ENCODE measurements at regions not wholly inside any gene's neighbourhood (a gene's known extent, or its start where the extent isn't known, plus 50 kb on each side); places are given as distances from the start of the nearest gene placed in this dataset.

- H4K20me1 ChIP-seq (ENCODE audit: control insufficient read depth, extremely low read depth, insufficient read depth, low read length) = no peaks in the 10 kb centered on the region
- no peaks in the 10 kb centered on the region for H3K79me2 ChIP-seq (ENCODE audit: control insufficient read depth, insufficient read depth, low read length)
- FAIRE-seq (peak; percentile 93), DNase-seq (ENCODE audit: low read depth, low spot score) (peak; percentile 38)
- dilution Hi-C loops (cut with MboI; ENCODE audit: extremely low pct_ligation_motif_present, low sequenced_read_pairs) = no loop called here
- TF ChIP-seq EZH2 (IDR thresholded peaks at IDR 0.05; ENCODE audit: low read length) (no peak), CTCF (optimal IDR thresholded peaks at IDR 0.05 in 1 of 3, IDR thresholded peaks at IDR 0.05 in 1 of 3, conservative IDR thresholded peaks at IDR 0.05 in 1 of 3; ENCODE audit: extremely low read depth in 1 of 3, insufficient read depth in 2 of 3, low read length in 3 of 3) (no peak)
- H3K9me3 ChIP-seq (ENCODE audit: control insufficient read depth, low read depth, low read length) = no peaks in the 10 kb centered on the region
- no peaks in the 10 kb centered on the region for H3K36me3 ChIP-seq (ENCODE audit: control insufficient read depth in 2 of 2, extremely low read depth in 1 of 2, insufficient read depth in 2 of 2, low read length in 2 of 2)
- H3K27me3 ChIP-seq (ENCODE audit: control insufficient read depth, extremely low read depth, insufficient read depth, low read length) = no peaks in the 10 kb centered on the region
- peak overlapping the region in 2 of 3 experiments; percentile 12 to 42 for H3K4me3 ChIP-seq (ENCODE audit: control insufficient read depth in 2 of 3, extremely low read depth in 1 of 3, insufficient read depth in 2 of 3, low read depth in 1 of 3, low read length in 3 of 3)
- H2AFZ ChIP-seq (ENCODE audit: control insufficient read depth, low read length) = peak overlapping the region; percentile 75
- H3K27ac ChIP-seq (ENCODE audit: control insufficient read depth, insufficient read depth, low read length) = peak overlapping the region; percentile 13
- H3K9ac ChIP-seq (ENCODE audit: control insufficient read depth, extremely low read depth, insufficient read depth, low read length) = no peak overlapping the region
- H3K4me1 ChIP-seq (ENCODE audit: control insufficient read depth, extremely low read depth, insufficient read depth, low read length) = peaks cover 18% of the 10 kb centered on the region
- H3K9me1 ChIP-seq (ENCODE audit: control insufficient read depth, extremely low read depth, insufficient read depth, low read length) = no peaks in the 10 kb centered on the region
- H3K4me2 ChIP-seq (ENCODE audit: control insufficient read depth, extremely low read depth, insufficient read depth, low read depth, low read length) = peak overlapping the region; percentile 66
Observed at GRCh38 chr11:7858006-7858405, 61.3 kb upstream of the OR5P2 start.

- H4K20me1 ChIP-seq (ENCODE audit: control insufficient read depth, extremely low read depth, insufficient read depth, low read length) = no peaks in the 10 kb centered on the region
- H3K27ac ChIP-seq (ENCODE audit: control insufficient read depth, insufficient read depth, low read length) = no peak overlapping the region
- DNase-seq (ENCODE audit: low read depth, low spot score) = no peak
- no peak overlapping the region for H3K9ac ChIP-seq (ENCODE audit: control insufficient read depth, extremely low read depth, insufficient read depth, low read length)
- no peaks in the 10 kb centered on the region for H3K36me3 ChIP-seq (ENCODE audit: control insufficient read depth in 2 of 2, extremely low read depth in 1 of 2, insufficient read depth in 2 of 2, low read length in 2 of 2)
- no peaks in the 10 kb centered on the region for H3K9me3 ChIP-seq (ENCODE audit: control insufficient read depth, low read depth, low read length)
- TF ChIP-seq EZH2 (IDR thresholded peaks at IDR 0.05; ENCODE audit: low read length) = no peak
- TF ChIP-seq CTCF (optimal IDR thresholded peaks at IDR 0.05 in 1 of 3, IDR thresholded peaks at IDR 0.05 in 1 of 3, conservative IDR thresholded peaks at IDR 0.05 in 1 of 3; ENCODE audit: extremely low read depth in 1 of 3, insufficient read depth in 2 of 3, low read length in 3 of 3) = peak in 2 of 3 experiments; percentile 39 to 44
- dilution Hi-C loops (cut with MboI; ENCODE audit: extremely low pct_ligation_motif_present, low sequenced_read_pairs) = no loop called here
- H3K4me1 ChIP-seq (ENCODE audit: control insufficient read depth, extremely low read depth, insufficient read depth, low read length) = no peaks in the 10 kb centered on the region
- no peak overlapping the region for H3K4me3 ChIP-seq (ENCODE audit: control insufficient read depth in 2 of 3, extremely low read depth in 1 of 3, insufficient read depth in 2 of 3, low read depth in 1 of 3, low read length in 3 of 3)
- no peaks in the 10 kb centered on the region for H3K27me3 ChIP-seq (ENCODE audit: control insufficient read depth, extremely low read depth, insufficient read depth, low read length)
- no peak for FAIRE-seq
- no peak overlapping the region for H2AFZ ChIP-seq (ENCODE audit: control insufficient read depth, low read length)
- H3K79me2 ChIP-seq (ENCODE audit: control insufficient read depth, insufficient read depth, low read length) = no peaks in the 10 kb centered on the region
- H3K9me1 ChIP-seq (ENCODE audit: control insufficient read depth, extremely low read depth, insufficient read depth, low read length) = no peaks in the 10 kb centered on the region
- H3K4me2 ChIP-seq (ENCODE audit: control insufficient read depth, extremely low read depth, insufficient read depth, low read depth, low read length) = no peak overlapping the region
Observed at GRCh38 chr11:7851391-7851790, 54.6 kb upstream of the OR5P2 start.

Measured in keratinocyte (primary cell).